Activated naive CD4-positive, alpha-beta T cell treated with anti-CD3 and anti-CD28 coated beads, Interleukin-2, amount 50 U/mL, for 24 hours (primary cell): ENCODE measurements at regions not wholly inside any gene's neighbourhood (a gene's known extent, or its start where the extent isn't known, plus 50 kb on each side); places are given as distances from the start of the nearest gene placed in this dataset.

Experiments used
- H3K27ac Mint-ChIP-seq: one replicate; pipeline ENCODE4 v1.8.0; 2021; ENCODE audit warnings: mild to moderate bottlenecking, mixed read lengths
- H3K27me3 Mint-ChIP-seq: one replicate; pipeline ENCODE4 v1.8.0; 2021; ENCODE audit warnings: mixed read lengths
- H3K36me3 Mint-ChIP-seq: one replicate; pipeline ENCODE4 v1.8.0; 2021; ENCODE audit warnings: mixed read lengths
- H3K4me1 Mint-ChIP-seq: one replicate; pipeline ENCODE4 v1.8.0; 2021; ENCODE audit warnings: mixed read lengths
- H3K4me3 Mint-ChIP-seq: one replicate; pipeline ENCODE4 v1.8.0; 2021; ENCODE audit warnings: mild to moderate bottlenecking, mixed read lengths
- H3K9me3 Mint-ChIP-seq: one replicate; pipeline ENCODE4 v1.8.0; 2021; ENCODE audit warnings: mixed read lengths

- no peaks in the 10 kb centered on the region for H3K9me3 Mint-ChIP-seq
- no peaks in the 10 kb centered on the region for H3K4me1 Mint-ChIP-seq
- no peaks in the 10 kb centered on the region for H3K36me3 Mint-ChIP-seq
- H3K27me3 Mint-ChIP-seq: peaks cover 3% of the 10 kb centered on the region
- H3K4me3 Mint-ChIP-seq: no peak overlapping the region
- H3K27ac Mint-ChIP-seq: no peak overlapping the region
These were observed 138.0 kb downstream of the SLC38A6 start for GRCh38 chr14:61119006-61119405.

DNA sequence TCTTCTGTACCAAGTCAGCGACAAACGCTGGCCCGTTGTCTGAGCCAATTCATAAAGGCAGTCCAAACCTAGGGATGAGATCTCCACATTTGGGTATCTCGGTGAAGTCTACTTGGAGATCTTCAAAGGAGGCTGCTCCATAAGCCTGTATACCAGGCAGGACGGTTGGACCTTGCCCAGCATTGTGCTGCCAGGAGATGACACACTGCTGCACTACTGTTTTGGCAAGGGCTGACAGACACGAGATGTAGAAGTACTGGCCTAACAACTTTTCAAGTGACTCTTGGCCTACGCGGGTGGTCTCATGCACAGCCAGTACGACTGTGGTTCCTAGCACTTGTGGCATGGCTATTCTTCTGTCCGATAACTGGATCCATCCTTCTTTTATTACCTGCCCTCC is 135.3 kb downstream of the SLC38A6 start:
- Mint-ChIP-seq H3K4me1 (no peaks in the 10 kb centered on the region), H3K4me3 (no peak overlapping the region), H3K9me3 (no peaks in the 10 kb centered on the region), H3K27me3 (no peaks in the 10 kb centered on the region), H3K27ac (no peak overlapping the region), H3K36me3 (peaks cover 3% of the 10 kb centered on the region)

DNA sequence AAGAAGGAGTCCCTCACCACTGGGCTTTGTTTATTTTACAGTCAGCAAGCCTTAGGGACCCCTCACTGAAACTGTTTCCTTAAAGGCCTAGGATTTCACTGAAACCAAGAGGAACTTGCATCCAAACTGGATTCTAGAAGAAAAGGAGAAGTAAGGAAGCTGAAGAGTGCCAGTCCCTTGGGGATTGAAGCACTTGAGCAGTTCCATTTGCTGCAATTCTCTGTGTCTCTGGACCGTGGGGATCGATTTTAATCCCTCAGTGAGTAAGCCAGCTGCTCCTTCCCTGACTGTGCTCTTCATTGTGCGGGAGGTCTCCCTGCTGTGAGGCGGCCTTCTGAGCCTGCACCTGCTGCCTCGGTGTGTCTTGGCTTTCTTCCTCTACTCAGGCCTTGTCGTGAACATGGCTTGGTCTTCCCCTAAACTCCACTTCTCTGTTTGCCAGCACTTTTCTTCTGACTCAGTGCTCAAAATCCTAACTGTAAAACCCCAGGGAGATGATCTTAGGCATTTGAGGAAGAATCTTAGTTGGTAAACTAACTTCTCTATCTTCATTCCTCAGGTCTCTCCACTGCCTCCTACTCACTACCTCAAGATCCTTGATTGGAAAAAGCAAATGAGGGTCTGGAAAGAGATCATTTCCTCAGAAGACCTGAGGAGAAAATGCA is 132.6 kb downstream of the SLC38A6 start:
- no peaks in the 10 kb centered on the region for H3K4me1 Mint-ChIP-seq
- no peak overlapping the region for H3K27ac Mint-ChIP-seq
- peaks cover 3% of the 10 kb centered on the region for H3K36me3 Mint-ChIP-seq
- H3K9me3 Mint-ChIP-seq: no peaks in the 10 kb centered on the region
- H3K27me3 Mint-ChIP-seq: no peaks in the 10 kb centered on the region
- H3K4me3 Mint-ChIP-seq: no peak overlapping the region

DNA sequence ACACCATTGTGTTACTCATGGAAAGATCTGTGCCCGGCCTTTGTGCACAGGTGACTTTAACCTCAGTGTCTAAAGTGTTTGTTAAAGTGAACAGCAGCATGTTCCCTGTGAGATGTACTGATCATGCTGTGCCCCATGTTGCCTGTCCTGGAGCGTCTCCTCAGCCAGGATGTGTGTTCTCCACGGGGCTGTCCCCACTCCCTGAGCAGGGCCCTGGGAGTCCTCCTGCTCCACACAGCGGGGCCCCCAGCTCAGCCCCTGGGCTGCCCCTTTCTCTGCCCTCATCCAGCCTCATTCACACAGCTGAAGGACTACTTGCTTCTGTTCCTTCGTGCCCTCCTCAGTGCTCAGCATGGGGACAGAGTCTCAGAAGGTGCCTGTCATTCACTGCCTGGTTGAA is 131.5 kb downstream of the SLC38A6 start:
- peaks cover 3% of the 10 kb centered on the region for H3K36me3 Mint-ChIP-seq
- H3K4me3 Mint-ChIP-seq: no peak overlapping the region
- H3K27ac Mint-ChIP-seq: no peak overlapping the region
- no peaks in the 10 kb centered on the region for H3K9me3 Mint-ChIP-seq
- no peaks in the 10 kb centered on the region for H3K27me3 Mint-ChIP-seq
- H3K4me1 Mint-ChIP-seq: no peaks in the 10 kb centered on the region

DNA sequence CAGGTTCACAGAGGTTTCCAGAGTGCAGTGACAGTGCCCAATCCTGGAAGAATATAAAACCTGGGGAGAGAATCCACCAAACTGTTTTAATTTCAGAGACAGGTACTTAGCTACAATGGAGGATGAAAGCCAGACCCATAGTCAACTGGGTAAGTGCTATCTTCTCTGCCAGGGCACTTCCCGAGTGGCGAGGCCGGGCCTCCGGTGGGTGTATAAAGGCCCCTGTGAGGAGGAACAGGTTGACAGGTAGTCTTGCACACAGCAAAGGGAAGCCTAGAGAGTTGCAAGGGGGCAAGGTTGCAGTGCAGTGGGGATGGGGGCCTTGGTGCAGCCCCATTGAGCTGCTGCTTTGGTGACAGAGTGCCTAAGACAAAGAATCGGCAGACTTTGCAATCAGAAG is 130.7 kb downstream of the SLC38A6 start:
- no peaks in the 10 kb centered on the region for H3K4me1 Mint-ChIP-seq
- no peaks in the 10 kb centered on the region for H3K9me3 Mint-ChIP-seq
- H3K36me3 Mint-ChIP-seq: peaks cover 3% of the 10 kb centered on the region
- no peak overlapping the region for H3K4me3 Mint-ChIP-seq
- no peak overlapping the region for H3K27ac Mint-ChIP-seq
- no peaks in the 10 kb centered on the region for H3K27me3 Mint-ChIP-seq

- no peak overlapping the region for H3K4me3 Mint-ChIP-seq
- peaks cover 3% of the 10 kb centered on the region for H3K36me3 Mint-ChIP-seq
- no peaks in the 10 kb centered on the region for H3K4me1 Mint-ChIP-seq
- no peak overlapping the region for H3K27ac Mint-ChIP-seq
- no peaks in the 10 kb centered on the region for H3K9me3 Mint-ChIP-seq
- H3K27me3 Mint-ChIP-seq: no peaks in the 10 kb centered on the region
These were observed 130.2 kb downstream of the SLC38A6 start for GRCh38 chr14:61111209-61111665.

DNA sequence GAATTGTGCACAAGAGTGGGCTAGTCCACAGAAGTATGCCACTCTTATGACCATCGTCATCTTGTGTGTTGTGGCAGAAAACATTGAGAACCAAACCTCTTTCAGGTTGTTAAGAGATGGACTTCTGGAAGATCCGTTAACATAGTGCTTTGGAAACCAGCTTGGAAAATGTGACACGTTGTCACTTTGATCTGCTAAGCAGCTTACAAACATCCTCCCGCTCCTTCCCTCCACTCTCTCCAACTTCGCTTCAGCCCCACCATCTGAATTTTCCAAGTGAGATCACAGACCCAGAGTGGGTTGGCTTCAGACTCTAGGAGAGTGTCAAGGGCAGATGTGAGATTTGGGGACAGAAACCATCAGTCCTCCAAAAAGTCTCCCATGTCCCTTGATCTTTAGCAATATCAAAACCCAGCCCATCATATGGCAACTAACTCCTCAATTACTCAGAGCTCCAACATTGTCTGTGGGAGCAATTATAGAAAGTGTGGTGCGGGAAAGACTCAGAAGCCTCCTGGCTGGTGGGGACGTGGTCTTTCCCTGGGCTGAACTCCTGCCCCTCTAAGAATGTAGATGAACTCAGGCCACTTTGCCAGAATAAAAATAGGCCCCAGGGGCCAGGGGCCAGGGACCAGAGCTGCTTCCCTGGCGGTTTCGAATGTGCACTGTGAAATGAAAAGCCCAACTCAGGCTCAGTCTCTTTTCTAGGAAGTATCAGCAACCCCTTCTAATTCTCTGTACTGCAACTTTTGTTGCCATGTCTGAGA is 129.5 kb downstream of the SLC38A6 start:
- Mint-ChIP-seq H3K27me3 (no peaks in the 10 kb centered on the region), H3K27ac (no peak overlapping the region), H3K4me3 (no peak overlapping the region), H3K9me3 (no peaks in the 10 kb centered on the region), H3K36me3 (peaks cover 3% of the 10 kb centered on the region), H3K4me1 (no peaks in the 10 kb centered on the region)

DNA sequence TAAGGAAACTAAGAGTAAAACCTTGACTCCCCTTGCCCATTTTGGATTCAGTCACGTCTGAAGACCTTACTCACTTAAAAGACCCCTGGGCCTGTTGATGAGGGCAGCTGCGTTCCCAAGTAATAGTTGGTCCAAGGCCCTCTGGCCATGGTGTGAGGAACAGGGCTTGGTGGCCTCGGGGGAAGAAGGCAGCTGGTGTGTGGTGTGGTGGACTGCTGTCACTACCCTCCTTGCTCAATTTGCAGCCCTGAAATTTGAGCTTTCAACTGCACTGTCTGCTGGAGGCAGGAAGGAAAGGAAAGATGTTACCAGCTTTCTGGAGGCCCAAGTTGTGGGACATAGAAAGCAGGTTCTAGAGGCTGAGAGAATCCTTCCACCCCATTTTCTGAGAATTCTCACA is 128.2 kb downstream of the SLC38A6 start:
- Mint-ChIP-seq H3K27ac (no peak overlapping the region), H3K9me3 (no peaks in the 10 kb centered on the region), H3K27me3 (no peaks in the 10 kb centered on the region), H3K36me3 (peaks cover 3% of the 10 kb centered on the region), H3K4me3 (no peak overlapping the region), H3K4me1 (no peaks in the 10 kb centered on the region)

GRCh38 chr14:61108496-61109141 is 127.6 kb downstream of the SLC38A6 start:
- no peaks in the 10 kb centered on the region for H3K9me3 Mint-ChIP-seq
- no peaks in the 10 kb centered on the region for H3K4me1 Mint-ChIP-seq
- H3K36me3 Mint-ChIP-seq: no peaks in the 10 kb centered on the region
- H3K27ac Mint-ChIP-seq: no peak overlapping the region
- no peak overlapping the region for H3K4me3 Mint-ChIP-seq
- no peaks in the 10 kb centered on the region for H3K27me3 Mint-ChIP-seq

DNA sequence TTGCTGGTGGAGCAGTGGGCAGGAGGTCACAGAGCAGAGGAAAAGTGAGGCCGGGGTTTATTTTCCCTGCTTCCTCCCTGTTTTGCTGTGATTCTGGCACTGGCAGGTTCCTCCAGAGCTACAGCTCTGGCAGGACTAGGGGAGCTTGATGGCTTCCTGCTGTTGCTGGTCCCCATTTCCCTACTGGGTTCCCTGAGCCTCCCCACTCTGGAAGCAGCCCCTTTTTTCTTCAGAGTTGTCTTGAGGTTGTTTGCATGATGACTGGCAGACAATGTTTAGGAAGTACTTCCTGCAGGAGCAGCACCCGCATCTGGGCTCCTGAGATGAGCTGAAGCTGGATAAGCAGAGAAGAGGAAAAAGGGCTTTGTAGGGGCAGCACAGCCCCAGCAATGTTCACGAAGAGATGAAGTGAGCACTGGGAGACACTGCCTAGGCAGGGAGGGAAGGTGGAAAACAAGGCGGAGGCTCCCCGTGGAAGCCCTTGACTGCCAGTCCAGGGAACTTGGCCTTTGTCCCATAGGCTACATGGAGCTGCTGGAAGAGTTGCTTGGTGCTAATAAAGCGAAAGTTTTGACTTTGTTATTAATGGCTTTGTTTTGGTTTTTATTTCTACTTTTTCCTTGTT is 126.9 kb downstream of the SLC38A6 start:
- H3K27ac Mint-ChIP-seq: no peak overlapping the region
- peaks cover 2% of the 10 kb centered on the region for H3K36me3 Mint-ChIP-seq
- no peaks in the 10 kb centered on the region for H3K9me3 Mint-ChIP-seq
- H3K4me1 Mint-ChIP-seq: no peaks in the 10 kb centered on the region
- no peaks in the 10 kb centered on the region for H3K27me3 Mint-ChIP-seq
- H3K4me3 Mint-ChIP-seq: no peak overlapping the region

DNA sequence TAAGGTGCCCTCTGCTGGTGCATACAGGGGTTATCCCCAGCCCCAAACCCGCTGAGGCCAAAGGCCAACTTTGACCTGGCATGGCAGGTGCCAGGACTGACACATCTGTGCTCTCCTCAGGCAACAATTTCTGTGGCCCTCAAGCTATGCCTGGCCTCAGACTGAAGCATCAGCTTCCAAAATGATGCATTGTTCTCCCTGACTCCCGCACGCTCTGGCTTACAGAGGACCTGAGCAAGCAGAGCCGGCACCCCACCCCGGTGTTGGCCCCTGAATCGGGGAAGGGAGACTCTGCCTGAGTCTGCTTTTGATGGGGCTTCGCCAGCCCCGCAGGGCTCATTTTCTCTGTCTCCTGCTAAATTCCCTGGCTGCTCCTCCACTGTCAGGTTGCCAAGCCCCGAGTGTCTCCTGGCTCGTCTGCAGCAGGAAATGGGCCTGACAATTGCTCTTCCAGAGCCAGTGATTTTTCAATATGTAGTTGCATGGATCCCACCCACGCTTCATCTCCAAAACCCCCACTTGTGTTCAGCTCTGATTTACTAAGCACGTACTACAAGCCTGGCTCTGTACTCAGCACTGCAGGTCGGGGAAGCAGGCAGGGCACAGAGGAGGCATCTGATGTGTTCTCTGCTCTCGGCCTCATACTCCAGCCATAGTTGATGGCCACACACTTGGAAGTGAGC is 126.1 kb downstream of the SLC38A6 start:
- H3K4me1 Mint-ChIP-seq: peaks cover 2% of the 10 kb centered on the region
- no peak overlapping the region for H3K4me3 Mint-ChIP-seq
- H3K36me3 Mint-ChIP-seq: peaks cover 2% of the 10 kb centered on the region
- no peak overlapping the region for H3K27ac Mint-ChIP-seq
- no peaks in the 10 kb centered on the region for H3K27me3 Mint-ChIP-seq
- H3K9me3 Mint-ChIP-seq: no peaks in the 10 kb centered on the region

DNA sequence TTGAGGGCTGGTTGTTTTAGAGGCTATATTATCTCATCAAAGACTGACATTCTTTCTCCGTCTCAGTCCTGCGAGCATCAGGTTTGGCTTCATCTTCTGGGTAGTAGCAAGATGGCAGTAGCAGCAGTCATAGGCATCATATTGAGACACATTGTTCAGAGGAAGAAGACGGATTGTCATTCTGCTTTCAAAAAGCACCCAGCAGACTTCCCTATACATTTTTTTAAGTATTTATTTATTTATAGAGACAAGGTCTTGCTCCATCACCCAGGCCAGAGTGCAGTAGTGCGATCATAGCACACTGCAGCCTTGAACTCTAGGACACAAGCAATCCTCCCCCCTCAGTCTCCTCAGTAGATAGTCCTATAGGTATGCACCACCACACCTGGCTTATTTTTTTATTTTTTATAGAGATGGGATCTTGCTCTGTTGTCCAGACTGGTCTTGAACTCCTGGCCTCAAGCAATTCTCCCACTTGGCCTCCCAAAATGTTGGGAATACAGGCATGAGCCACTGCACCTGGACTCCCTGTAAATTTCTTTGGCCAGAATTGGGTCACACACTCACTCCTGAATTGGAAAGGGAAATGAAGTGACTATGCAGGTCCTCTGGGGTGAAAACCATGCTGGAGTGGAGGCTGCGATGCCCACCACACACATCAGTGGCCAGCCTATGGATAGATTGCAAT is 125.4 kb downstream of the SLC38A6 start:
- Mint-ChIP-seq H3K27ac (no peak overlapping the region), H3K4me1 (peaks cover 4% of the 10 kb centered on the region), H3K27me3 (no peaks in the 10 kb centered on the region), H3K36me3 (peaks cover 2% of the 10 kb centered on the region), H3K4me3 (no peak overlapping the region), H3K9me3 (no peaks in the 10 kb centered on the region)

GRCh38 chr14:61104358-61104757 is 123.3 kb downstream of the SLC38A6 start:
- peaks cover 2% of the 10 kb centered on the region for H3K36me3 Mint-ChIP-seq
- H3K27me3 Mint-ChIP-seq: no peaks in the 10 kb centered on the region
- peaks cover 4% of the 10 kb centered on the region for H3K4me1 Mint-ChIP-seq
- no peak overlapping the region for H3K27ac Mint-ChIP-seq
- no peak overlapping the region for H3K4me3 Mint-ChIP-seq
- H3K9me3 Mint-ChIP-seq: no peaks in the 10 kb centered on the region

DNA sequence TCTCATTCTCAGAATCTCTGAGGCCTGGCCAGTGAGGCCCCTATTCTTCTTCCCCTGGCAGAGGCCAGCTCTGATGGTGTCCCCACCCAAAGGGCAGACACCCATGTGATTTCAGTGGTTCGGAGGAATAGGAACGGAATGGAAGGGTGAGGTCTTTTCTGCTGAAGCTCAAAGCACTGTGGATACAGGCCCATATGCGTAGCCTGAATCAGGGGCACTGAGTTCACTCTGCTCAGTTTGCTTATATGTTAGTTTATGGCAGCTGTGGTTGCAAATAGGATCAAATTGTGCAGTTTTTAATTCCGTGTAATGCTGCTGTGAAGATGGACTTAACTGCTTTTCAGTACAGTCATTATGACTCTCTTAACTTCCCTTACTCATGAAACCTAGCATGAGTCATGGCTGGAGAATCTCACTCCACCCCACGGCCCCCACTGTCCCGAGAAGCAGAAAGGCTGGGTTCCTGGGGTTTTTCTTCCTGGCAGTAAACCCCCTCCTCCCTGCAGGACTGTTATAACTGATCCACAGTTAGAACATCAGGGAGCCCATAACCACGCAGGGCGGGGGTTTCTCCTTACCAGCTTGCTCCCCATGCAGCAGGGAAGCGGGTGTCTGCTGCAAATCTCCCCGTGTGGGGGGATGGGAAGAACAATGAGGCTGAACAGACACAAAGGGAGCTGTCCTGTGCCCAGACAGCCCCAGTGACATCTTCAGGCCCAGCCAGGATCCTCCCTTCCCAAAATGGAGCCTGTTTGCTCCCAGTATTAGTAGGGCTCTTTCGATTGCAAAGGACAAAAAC is 122.7 kb downstream of the SLC38A6 start:
- peaks cover 3% of the 10 kb centered on the region for H3K36me3 Mint-ChIP-seq
- no peaks in the 10 kb centered on the region for H3K27me3 Mint-ChIP-seq
- no peak overlapping the region for H3K4me3 Mint-ChIP-seq
- H3K27ac Mint-ChIP-seq: no peak overlapping the region
- no peaks in the 10 kb centered on the region for H3K9me3 Mint-ChIP-seq
- H3K4me1 Mint-ChIP-seq: peaks cover 4% of the 10 kb centered on the region
